Activated naive CD8-positive, alpha-beta T cell treated with anti-CD3 and anti-CD28 coated beads, Interleukin-2, amount 10 ng/mL, durations not matched to agents 7 days and 5 days (primary cell): ENCODE measurements at regions not wholly inside any gene's neighbourhood (a gene's known extent, or its start where the extent isn't known, plus 50 kb on each side); places are given as distances from the start of the nearest gene placed in this dataset.

Source experiments
- ATAC-seq: fragments of 150-1000 bp; cut with Tn5 transposase; one replicate; pipeline ENCODE4 v1.10.0; 2021; ENCODE audit warnings: low read depth, moderate library complexity
- POLR2A ChIA-PET: fragments of 350-600 bp; sonication (Branson Sonifier 250); formaldehyde crosslinking; loops from one replicate; lab custom pipeline; 2021; ENCODE audit warnings: antibody characterized with exemption; lab: Charles Lee
- DNase-seq: peaks from one replicate; pipeline ENCODE4 v3.0.0; 2021
- H3K27ac Mint-ChIP-seq: one replicate; pipeline ENCODE4 v1.8.0; 2022; ENCODE audit warnings: mild to moderate bottlenecking, mixed read lengths
- H3K27me3 Mint-ChIP-seq: one replicate; pipeline ENCODE4 v1.8.0; 2022; ENCODE audit warnings: mild to moderate bottlenecking, moderate library complexity, mixed read lengths
- H3K36me3 Mint-ChIP-seq: one replicate; pipeline ENCODE4 v1.8.0; 2021; ENCODE audit warnings: mild to moderate bottlenecking, mixed read lengths
- H3K4me1 Mint-ChIP-seq: one replicate; pipeline ENCODE4 v1.8.0; 2021; ENCODE audit warnings: mixed read lengths
- H3K4me3 Mint-ChIP-seq: one replicate; pipeline ENCODE4 v1.8.0; 2022; ENCODE audit warnings: mild to moderate bottlenecking, moderate library complexity, mixed read lengths
- H3K9me3 Mint-ChIP-seq: one replicate; pipeline ENCODE4 v1.8.0; 2021; ENCODE audit warnings: mixed read lengths

- DNase-seq: no peak
- POLR2A ChIA-PET: no interaction called here
- Mint-ChIP-seq H3K4me3 (no peak overlapping the region), H3K9me3 (no peaks in the 10 kb centered on the region), H3K27me3 (no peaks in the 10 kb centered on the region), H3K27ac (no peak overlapping the region), H3K4me1 (no peaks in the 10 kb centered on the region), H3K36me3 (no peaks in the 10 kb centered on the region)
- ATAC-seq: no peak
Observed at GRCh38 chr1:80993154-80993980, 807.4 kb upstream of the ADGRL2 start.

DNA sequence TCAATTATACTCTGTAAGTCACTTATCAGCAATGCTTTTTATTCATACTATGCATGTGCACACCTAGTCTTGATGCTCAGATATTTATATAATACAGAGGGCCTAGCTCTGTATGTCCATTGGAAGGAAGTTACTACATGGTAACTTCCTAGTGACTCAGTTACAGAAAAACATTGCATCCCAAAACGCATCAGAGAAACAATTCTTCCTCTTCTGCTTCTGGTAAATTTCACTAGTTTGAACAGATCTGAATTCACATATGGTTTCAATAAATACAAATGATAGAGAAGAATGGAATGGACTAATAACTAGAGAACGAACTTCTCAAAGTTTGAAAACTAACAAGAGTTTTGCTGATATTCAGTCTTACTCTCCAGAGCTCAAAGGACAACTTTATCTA is 811.3 kb upstream of the ADGRL2 start:
- Mint-ChIP-seq H3K27ac (no peak overlapping the region), H3K36me3 (no peaks in the 10 kb centered on the region), H3K9me3 (no peaks in the 10 kb centered on the region), H3K27me3 (no peaks in the 10 kb centered on the region), H3K4me3 (no peak overlapping the region), H3K4me1 (no peaks in the 10 kb centered on the region)
- POLR2A ChIA-PET: no interaction called here
- ATAC-seq (no peak), DNase-seq (no peak)

DNA sequence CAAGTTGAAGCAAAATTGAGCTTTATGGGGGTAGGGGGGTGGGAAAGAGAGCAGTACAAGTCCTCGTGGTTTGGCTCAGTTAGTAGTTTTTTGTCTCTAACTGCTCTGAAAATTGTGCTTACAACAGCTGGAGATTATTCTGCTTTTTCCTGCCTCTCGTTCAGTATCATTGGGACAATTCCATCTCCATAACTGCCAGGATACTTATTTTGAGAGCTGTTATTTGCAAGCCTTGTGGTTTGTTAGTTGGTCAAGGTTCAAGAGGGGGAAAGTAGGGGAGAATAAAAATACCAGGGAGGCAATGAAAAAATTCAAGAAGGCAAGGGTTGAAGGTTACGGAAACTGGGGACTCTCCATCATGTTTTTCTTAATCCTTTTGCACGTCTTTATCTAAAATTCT is 811.8 kb upstream of the ADGRL2 start:
- Mint-ChIP-seq H3K9me3 (no peaks in the 10 kb centered on the region), H3K27me3 (no peaks in the 10 kb centered on the region)

GRCh38 chr1:80987824-80988223 is 812.9 kb upstream of the ADGRL2 start:
- POLR2A ChIA-PET: no interaction called here
- Mint-ChIP-seq H3K36me3 (no peaks in the 10 kb centered on the region), H3K27me3 (no peaks in the 10 kb centered on the region), H3K9me3 (no peaks in the 10 kb centered on the region), H3K27ac (no peak overlapping the region), H3K4me1 (no peaks in the 10 kb centered on the region), H3K4me3 (no peak overlapping the region)
- DNase-seq (no peak), ATAC-seq (no peak)

More for the DNA sequence above, 811.8 kb upstream of the ADGRL2 start:
- DNase-seq: no peak
- Mint-ChIP-seq H3K36me3 (no peaks in the 10 kb centered on the region), H3K27ac (no peak overlapping the region), H3K4me1 (no peaks in the 10 kb centered on the region), H3K4me3 (no peak overlapping the region)
- no peak for ATAC-seq
- POLR2A ChIA-PET: no interaction called here

DNA sequence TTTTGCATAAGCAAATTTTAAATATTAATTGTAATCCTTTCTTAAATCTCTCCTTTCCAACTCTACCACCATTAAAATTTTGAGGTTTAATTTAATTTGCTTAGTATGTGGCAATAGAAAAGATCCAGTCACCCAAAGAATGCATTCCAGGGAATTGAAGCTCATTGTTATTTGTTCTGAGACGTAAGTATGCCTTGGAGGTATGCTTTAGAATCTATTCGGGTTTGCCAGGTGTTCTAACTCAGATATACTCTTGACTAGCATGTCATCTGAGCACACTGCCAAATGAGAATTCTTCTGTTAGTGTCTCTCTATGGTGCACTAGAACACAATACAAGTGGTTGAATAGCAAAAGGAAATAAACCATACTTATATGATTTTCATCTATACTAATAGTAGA is 813.6 kb upstream of the ADGRL2 start:
- DNase-seq (no peak), ATAC-seq (no peak)
- POLR2A ChIA-PET: no interaction called here
- Mint-ChIP-seq H3K4me1 (no peaks in the 10 kb centered on the region), H3K36me3 (no peaks in the 10 kb centered on the region), H3K9me3 (no peaks in the 10 kb centered on the region), H3K27ac (no peak overlapping the region), H3K4me3 (no peak overlapping the region), H3K27me3 (no peaks in the 10 kb centered on the region)

GRCh38 chr1:80982831-80983230 is 817.9 kb upstream of the ADGRL2 start:
- H3K4me1 Mint-ChIP-seq: no peaks in the 10 kb centered on the region
- POLR2A ChIA-PET: no interaction called here
- no peak for ATAC-seq
- H3K27ac Mint-ChIP-seq: no peak overlapping the region
- no peaks in the 10 kb centered on the region for H3K36me3 Mint-ChIP-seq
- no peak overlapping the region for H3K4me3 Mint-ChIP-seq
- no peaks in the 10 kb centered on the region for H3K27me3 Mint-ChIP-seq
- DNase-seq: no peak
- peaks cover 9% of the 10 kb centered on the region for H3K9me3 Mint-ChIP-seq

GRCh38 chr1:80973101-80973500 is 827.6 kb upstream of the ADGRL2 start:
- H3K4me1 Mint-ChIP-seq: no peaks in the 10 kb centered on the region
- ATAC-seq (no peak), DNase-seq (no peak)
- H3K36me3 Mint-ChIP-seq: no peaks in the 10 kb centered on the region
- POLR2A ChIA-PET: no interaction called here
- H3K27ac Mint-ChIP-seq: no peak overlapping the region
- no peak overlapping the region for H3K4me3 Mint-ChIP-seq
- H3K27me3 Mint-ChIP-seq: no peaks in the 10 kb centered on the region
- peaks cover 2% of the 10 kb centered on the region for H3K9me3 Mint-ChIP-seq

DNA sequence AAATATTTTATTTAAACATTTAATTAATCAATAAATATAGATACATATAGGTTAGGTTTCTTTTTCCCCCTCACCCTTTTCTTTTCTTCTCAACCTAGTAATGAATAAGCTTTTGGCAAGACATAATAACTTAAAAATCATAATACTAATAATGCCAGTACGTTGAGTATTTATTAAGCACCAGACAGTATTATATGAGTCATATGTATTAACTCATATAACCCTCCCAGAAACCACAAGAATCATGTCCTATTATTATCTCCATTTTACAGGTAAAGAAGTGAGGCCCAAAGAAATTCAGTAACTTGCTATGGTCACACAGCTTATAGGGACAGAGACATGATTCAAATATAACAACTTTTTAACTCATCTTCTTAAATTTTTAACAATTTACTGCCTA is 834.5 kb upstream of the ADGRL2 start:
- no peaks in the 10 kb centered on the region for H3K4me1 Mint-ChIP-seq
- no peak for ATAC-seq
- H3K27me3 Mint-ChIP-seq: no peaks in the 10 kb centered on the region
- DNase-seq: no peak
- POLR2A ChIA-PET: no interaction called here
- H3K36me3 Mint-ChIP-seq: no peaks in the 10 kb centered on the region
- H3K27ac Mint-ChIP-seq: no peak overlapping the region
- no peaks in the 10 kb centered on the region for H3K9me3 Mint-ChIP-seq
- no peak overlapping the region for H3K4me3 Mint-ChIP-seq

DNA sequence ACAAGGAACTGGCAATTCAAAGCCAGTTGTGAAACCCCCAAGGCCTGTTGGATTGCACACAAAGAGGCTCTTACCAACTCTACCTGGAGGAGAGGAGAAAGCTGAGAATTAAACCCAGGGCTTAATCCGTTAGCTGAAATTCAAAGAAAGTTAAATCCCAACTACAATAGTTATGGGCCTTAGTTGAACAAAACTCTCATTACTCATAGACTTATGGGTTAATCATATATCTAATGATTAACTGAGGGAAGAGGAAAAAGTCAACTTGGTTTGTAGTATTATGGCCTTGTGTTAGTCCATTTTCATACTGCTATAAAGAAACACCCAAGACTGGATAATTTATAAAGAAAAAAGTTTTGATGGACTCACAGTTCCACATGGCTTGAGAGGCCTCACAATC is 838.2 kb upstream of the ADGRL2 start:
- no peaks in the 10 kb centered on the region for H3K9me3 Mint-ChIP-seq
- ATAC-seq (no peak), DNase-seq (no peak)
- no peaks in the 10 kb centered on the region for H3K36me3 Mint-ChIP-seq
- no peaks in the 10 kb centered on the region for H3K4me1 Mint-ChIP-seq
- H3K4me3 Mint-ChIP-seq: no peak overlapping the region
- POLR2A ChIA-PET: no interaction called here
- no peak overlapping the region for H3K27ac Mint-ChIP-seq
- H3K27me3 Mint-ChIP-seq: no peaks in the 10 kb centered on the region

GRCh38 chr1:80961464-80962190 is 839.1 kb upstream of the ADGRL2 start:
- Mint-ChIP-seq H3K4me3 (no peak overlapping the region), H3K9me3 (no peaks in the 10 kb centered on the region), H3K4me1 (no peaks in the 10 kb centered on the region), H3K27ac (no peak overlapping the region), H3K36me3 (no peaks in the 10 kb centered on the region), H3K27me3 (no peaks in the 10 kb centered on the region)
- POLR2A ChIA-PET: no interaction called here
- ATAC-seq (no peak), DNase-seq (no peak)

- no peak for ATAC-seq
- no peak overlapping the region for H3K4me3 Mint-ChIP-seq
- H3K27ac Mint-ChIP-seq: no peak overlapping the region
- DNase-seq: no peak
- POLR2A ChIA-PET: no interaction called here
- peaks cover 8% of the 10 kb centered on the region for H3K9me3 Mint-ChIP-seq
- no peaks in the 10 kb centered on the region for H3K27me3 Mint-ChIP-seq
- no peaks in the 10 kb centered on the region for H3K4me1 Mint-ChIP-seq
- H3K36me3 Mint-ChIP-seq: no peaks in the 10 kb centered on the region
Observed at GRCh38 chr1:80933346-80933745, 867.4 kb upstream of the ADGRL2 start.

DNA sequence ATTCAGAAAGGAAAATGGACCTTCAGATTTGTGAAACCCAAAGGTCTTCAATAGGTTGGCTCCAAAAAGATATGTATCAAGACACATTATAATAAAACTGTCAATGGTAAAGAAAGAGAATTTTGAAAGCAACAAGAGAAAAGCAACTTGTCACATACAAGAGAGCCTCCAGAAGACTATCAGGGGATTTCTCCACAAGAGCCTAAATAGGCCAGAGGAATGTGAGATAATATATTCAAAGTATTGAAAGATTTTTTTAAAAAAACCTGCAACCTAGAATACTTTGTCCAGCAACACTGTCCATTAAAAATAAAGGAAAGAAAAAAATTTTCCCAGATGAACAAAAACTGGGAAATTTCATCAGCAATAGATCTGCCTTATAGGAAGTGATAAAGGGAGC is 869.6 kb upstream of the ADGRL2 start:
- Mint-ChIP-seq H3K4me3 (no peak overlapping the region), H3K9me3 (peaks cover 15% of the 10 kb centered on the region), H3K36me3 (no peaks in the 10 kb centered on the region), H3K4me1 (no peaks in the 10 kb centered on the region), H3K27me3 (no peaks in the 10 kb centered on the region), H3K27ac (no peak overlapping the region)
- DNase-seq (no peak), ATAC-seq (no peak)
- POLR2A ChIA-PET: no interaction called here

GRCh38 chr1:80929868-80930508 is 870.7 kb upstream of the ADGRL2 start:
- Mint-ChIP-seq H3K4me3 (no peak overlapping the region), H3K36me3 (no peaks in the 10 kb centered on the region), H3K27ac (no peak overlapping the region), H3K4me1 (no peaks in the 10 kb centered on the region), H3K27me3 (no peaks in the 10 kb centered on the region), H3K9me3 (peaks cover 15% of the 10 kb centered on the region)
- ATAC-seq (no peak), DNase-seq (no peak)
- POLR2A ChIA-PET: no interaction called here

- no peaks in the 10 kb centered on the region for H3K4me1 Mint-ChIP-seq
- H3K36me3 Mint-ChIP-seq: no peaks in the 10 kb centered on the region
- DNase-seq (no peak), ATAC-seq (no peak)
- H3K4me3 Mint-ChIP-seq: no peak overlapping the region
- H3K9me3 Mint-ChIP-seq: peaks cover 10% of the 10 kb centered on the region
- POLR2A ChIA-PET: no interaction called here
- no peak overlapping the region for H3K27ac Mint-ChIP-seq
- H3K27me3 Mint-ChIP-seq: no peaks in the 10 kb centered on the region
Observed at GRCh38 chr1:80926531-80926930, 874.2 kb upstream of the ADGRL2 start.
